Upper lobe of left lung (tissue), 4 donors: ENCODE measurements at regions not wholly inside any gene's neighbourhood (a gene's known extent, or its start where the extent isn't known, plus 50 kb on each side); places are given as distances from the start of the nearest gene placed in this dataset.

Experiments
- CTCF ChIP-seq, 6 experiments: fragments of 450-650 bp in 4 of 6; fragments of 200-600 bp in 2 of 6; sonication (generic) in 2 of 6; IDR thresholded peaks; one replicate each; pipeline ENCODE4 v1.5.1; 2016 to 2019; ENCODE audit warnings: antibody characterized with exemption in 6 of 6
- EP300 ChIP-seq, 4 donors: sonication (generic); formaldehyde crosslinking; IDR thresholded peaks; one replicate each; pipeline ENCODE4 v1.5.1; 2017; ENCODE audit warnings: antibody characterized with exemption in 4 of 4, control low read depth in 2 of 4
- POLR2A ChIP-seq, 4 donors: fragments of 450-650 bp; IDR thresholded peaks; one replicate each; pipeline ENCODE4 v1.5.1; 2016 to 2017; ENCODE audit warnings: antibody characterized with exemption in 4 of 4, mild to moderate bottlenecking in 2 of 4

- TF ChIP-seq POLR2A (IDR thresholded peaks at IDR 0.05) (no peak), EP300 (IDR thresholded peaks at IDR 0.05) (no peak), CTCF (IDR thresholded peaks at IDR 0.05) (no peak)
Measured at GRCh38 chr2:35104309-35104708, 1251.3 kb upstream of the CRIM1 start.
